ENCODE measurements at regions not wholly inside any gene's neighbourhood (a gene's known extent, or its start where the extent isn't known, plus 50 kb on each side); places are given as distances from the start of the nearest gene placed in this dataset.

- no peak for DNase-seq
- H3K27ac ChIP-seq = no peak overlapping the region
- no peaks in the 10 kb centered on the region for H3K27me3 ChIP-seq (replicated peaks in 1 of 7)
- no peaks in the 10 kb centered on the region for H3K36me3 ChIP-seq
- H3K4me1 ChIP-seq = no peaks in the 10 kb centered on the region
- TF ChIP-seq POLR2A (IDR thresholded peaks at IDR 0.05) (no peak), POLR2AphosphoS5 (IDR thresholded peaks at IDR 0.05) (no peak)
- TF ChIP-seq, protein P1, sequence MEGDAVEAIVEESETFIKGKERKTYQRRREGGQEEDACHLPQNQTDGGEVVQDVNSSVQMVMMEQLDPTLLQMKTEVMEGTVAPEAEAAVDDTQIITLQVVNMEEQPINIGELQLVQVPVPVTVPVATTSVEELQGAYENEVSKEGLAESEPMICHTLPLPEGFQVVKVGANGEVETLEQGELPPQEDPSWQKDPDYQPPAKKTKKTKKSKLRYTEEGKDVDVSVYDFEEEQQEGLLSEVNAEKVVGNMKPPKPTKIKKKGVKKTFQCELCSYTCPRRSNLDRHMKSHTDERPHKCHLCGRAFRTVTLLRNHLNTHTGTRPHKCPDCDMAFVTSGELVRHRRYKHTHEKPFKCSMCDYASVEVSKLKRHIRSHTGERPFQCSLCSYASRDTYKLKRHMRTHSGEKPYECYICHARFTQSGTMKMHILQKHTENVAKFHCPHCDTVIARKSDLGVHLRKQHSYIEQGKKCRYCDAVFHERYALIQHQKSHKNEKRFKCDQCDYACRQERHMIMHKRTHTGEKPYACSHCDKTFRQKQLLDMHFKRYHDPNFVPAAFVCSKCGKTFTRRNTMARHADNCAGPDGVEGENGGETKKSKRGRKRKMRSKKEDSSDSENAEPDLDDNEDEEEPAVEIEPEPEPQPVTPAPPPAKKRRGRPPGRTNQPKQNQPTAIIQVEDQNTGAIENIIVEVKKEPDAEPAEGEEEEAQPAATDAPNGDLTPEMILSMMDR (IDR thresholded peaks at IDR 0.05 in 8 of 11, conservative IDR thresholded peaks at IDR 0.05 in 3 of 11) = no peak
- H3K4me3 ChIP-seq = no peak overlapping the region
- intact Hi-C loops (cut with DNase I; ENCODE audit: low total_unique reads) = no loop called here
- WGBS, 5 donors = 69 to 83% (median 75%) methylated on average over 2 of the region's 2 CpGs
- H3K9me3 ChIP-seq = no peaks in the 10 kb centered on the region
Observed at GRCh38 chr3:74268753-74269152, 345.7 kb downstream of the CNTN3 start.

DNA sequence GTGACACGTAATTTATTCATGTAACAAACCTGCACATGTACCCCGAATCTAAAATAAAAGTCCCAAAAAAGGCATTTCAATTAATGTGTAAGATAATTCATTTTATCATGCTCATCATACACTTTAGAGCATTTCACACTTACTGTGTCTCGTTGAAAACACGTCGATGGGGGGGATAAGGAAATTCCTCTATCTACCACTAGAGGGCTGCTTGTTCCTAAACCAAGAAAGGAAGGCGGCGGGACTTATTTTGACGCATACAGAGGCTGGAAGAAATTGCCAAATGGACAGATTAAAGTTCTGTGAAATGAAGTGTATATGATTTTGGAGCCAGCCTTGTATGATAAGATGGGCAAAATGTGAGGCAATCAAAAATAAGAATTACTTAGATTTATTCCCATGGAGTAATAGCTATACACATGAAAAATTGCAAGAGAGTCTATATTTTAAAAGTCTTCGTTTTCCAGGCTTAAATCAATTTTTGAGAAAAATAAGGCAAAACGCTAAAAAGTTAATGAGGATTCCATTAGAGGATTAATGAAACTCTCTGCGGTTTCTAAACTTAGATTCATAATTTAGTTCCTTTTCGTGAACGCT, 346.8 kb downstream of the CNTN3 start:
- intact Hi-C loops (cut with DNase I; ENCODE audit: low total_unique reads) = no loop called here
- no peak overlapping the region for H3K4me3 ChIP-seq
- no peaks in the 10 kb centered on the region for H3K27me3 ChIP-seq (replicated peaks in 1 of 7)
- 36 to 43% (median 39%) methylated on average over 13 of the region's 13 CpGs for WGBS, 5 donors
- TF ChIP-seq, protein P1 (IDR thresholded peaks at IDR 0.05 in 8 of 11, conservative IDR thresholded peaks at IDR 0.05 in 3 of 11) = peak in 9 of 11 experiments; percentile 20 to 69 (median 53)
- no peak for TF ChIP-seq POLR2A (IDR thresholded peaks at IDR 0.05)
- no peaks in the 10 kb centered on the region for H3K4me1 ChIP-seq
- DNase-seq = no peak
- no peaks in the 10 kb centered on the region for H3K9me3 ChIP-seq
- H3K27ac ChIP-seq = no peak overlapping the region
- H3K36me3 ChIP-seq = no peaks in the 10 kb centered on the region

- no peaks in the 10 kb centered on the region for H3K36me3 ChIP-seq
- no peak for DNase-seq
- no peak overlapping the region for H3K27ac ChIP-seq
- no peak overlapping the region for H3K4me3 ChIP-seq
- WGBS, 5 donors = 63 to 73% (median 68%) methylated on average over 5 of the region's 5 CpGs
- TF ChIP-seq POLR2A (IDR thresholded peaks at IDR 0.05) (no peak), POLR2AphosphoS5 (IDR thresholded peaks at IDR 0.05) (no peak)
- TF ChIP-seq, protein P1 (IDR thresholded peaks at IDR 0.05 in 8 of 11, conservative IDR thresholded peaks at IDR 0.05 in 3 of 11) = no peak
- H3K27me3 ChIP-seq (replicated peaks in 1 of 7) = no peaks in the 10 kb centered on the region
- intact Hi-C loops (cut with DNase I; ENCODE audit: low total_unique reads) = no loop called here
- H3K9me3 ChIP-seq = no peaks in the 10 kb centered on the region
- no peaks in the 10 kb centered on the region for H3K4me1 ChIP-seq
Observed at GRCh38 chr3:74267131-74267530, 347.3 kb downstream of the CNTN3 start.

- no peaks in the 10 kb centered on the region for H3K36me3 ChIP-seq
- intact Hi-C loops (cut with DNase I; ENCODE audit: low total_unique reads) = no loop called here
- no peak for DNase-seq
- no peaks in the 10 kb centered on the region for H3K27me3 ChIP-seq (replicated peaks in 1 of 7)
- H3K4me1 ChIP-seq = no peaks in the 10 kb centered on the region
- H3K27ac ChIP-seq = no peak overlapping the region
- TF ChIP-seq POLR2A (IDR thresholded peaks at IDR 0.05) (no peak), POLR2AphosphoS5 (IDR thresholded peaks at IDR 0.05) (no peak)
- TF ChIP-seq, protein P1 (IDR thresholded peaks at IDR 0.05 in 8 of 11, conservative IDR thresholded peaks at IDR 0.05 in 3 of 11) = no peak
- no peak overlapping the region for H3K4me3 ChIP-seq
- WGBS, 5 donors = 48 to 62% (median 58%) methylated on average over 1 of the region's 1 CpG
- no peaks in the 10 kb centered on the region for H3K9me3 ChIP-seq
Observed at GRCh38 chr3:74265069-74265468, 349.4 kb downstream of the CNTN3 start.
